CD4-positive, alpha-beta T cell treated with Interferon alpha-2 for 1 hour (primary cell): ENCODE measurements at regions not wholly inside any gene's neighbourhood (a gene's known extent, or its start where the extent isn't known, plus 50 kb on each side); places are given as distances from the start of the nearest gene placed in this dataset.

Source experiments
- DNase-seq, 2 donors: peaks; one replicate each; pipeline ENCODE4 v3.0.0-alpha.2; 2020 to 2022

- no peak for DNase-seq
Measured at GRCh38 chr5:164742025-164742424, 1236.6 kb downstream of the MAT2B start.

GRCh38 chr5:164746723-164747122, 1241.3 kb downstream of the MAT2B start:
- no peak for DNase-seq

GRCh38 chr5:164747371-164747770, 1242.0 kb downstream of the MAT2B start:
- DNase-seq, result no peak

- no peak for DNase-seq
Measured at GRCh38 chr5:164748861-164749260, 1243.4 kb downstream of the MAT2B start.

- DNase-seq, result no peak
Measured at GRCh38 chr5:164753434-164753833, 1248.0 kb downstream of the MAT2B start.

- no peak for DNase-seq
Measured at GRCh38 chr5:164763206-164763605, 1257.8 kb downstream of the MAT2B start.

- no peak for DNase-seq
Measured at GRCh38 chr5:164772122-164772521, 1266.7 kb downstream of the MAT2B start.

- DNase-seq, result no peak
Measured at GRCh38 chr5:164784230-164784629, 1278.8 kb downstream of the MAT2B start.

- no peak for DNase-seq
Measured at GRCh38 chr5:164798110-164798509, 1292.7 kb downstream of the MAT2B start.

GRCh38 chr5:164799391-164799790, 1294.0 kb downstream of the MAT2B start:
- DNase-seq, result no peak

- DNase-seq, result no peak
Measured at GRCh38 chr5:164801910-164802309, 1296.5 kb downstream of the MAT2B start.

GRCh38 chr5:164809821-164810220, 1304.4 kb downstream of the MAT2B start:
- DNase-seq, result no peak

GRCh38 chr5:164818445-164818844, 1313.0 kb downstream of the MAT2B start:
- no peak for DNase-seq

GRCh38 chr5:164824671-164825070, 1319.3 kb downstream of the MAT2B start:
- no peak for DNase-seq

GRCh38 chr5:164832516-164832915, 1327.1 kb downstream of the MAT2B start:
- no peak for DNase-seq

- no peak for DNase-seq
Measured at GRCh38 chr5:164844348-164844747, 1338.9 kb downstream of the MAT2B start.

- DNase-seq, result no peak
Measured at GRCh38 chr5:164860896-164861295, 1355.5 kb downstream of the MAT2B start.

- DNase-seq, result no peak
Measured at GRCh38 chr5:164861610-164862009, 1356.2 kb downstream of the MAT2B start.

- DNase-seq, result no peak
Measured at GRCh38 chr5:164868761-164869160, 1363.3 kb downstream of the MAT2B start.

GRCh38 chr5:164869325-164869724, 1363.9 kb downstream of the MAT2B start:
- DNase-seq, result no peak

GRCh38 chr5:164876793-164877192, 1371.4 kb downstream of the MAT2B start:
- no peak for DNase-seq

GRCh38 chr5:164881442-164881841, 1376.0 kb downstream of the MAT2B start:
- no peak for DNase-seq

- DNase-seq, result no peak
Measured at GRCh38 chr5:164885179-164885578, 1379.8 kb downstream of the MAT2B start.

- no peak for DNase-seq
Measured at GRCh38 chr5:164893071-164893470, 1387.7 kb downstream of the MAT2B start.

- no peak for DNase-seq
Measured at GRCh38 chr5:164898705-164899104, 1393.3 kb downstream of the MAT2B start.

GRCh38 chr5:164909673-164910072, 1404.3 kb downstream of the MAT2B start:
- DNase-seq, result no peak
